Esophagus muscularis mucosa (tissue), 4 donors: ENCODE measurements at regions not wholly inside any gene's neighbourhood (a gene's known extent, or its start where the extent isn't known, plus 50 kb on each side); places are given as distances from the start of the nearest gene placed in this dataset.

Source experiments
- DNase-seq: peaks from one replicate; pipeline ENCODE4 v3.0.0-alpha.2; 2017; ENCODE audit errors: extremely low spot score
- H3K27ac ChIP-seq, 4 donors: fragments of 200-600 bp; sonication (generic); replicated peaks in 1 of 4; 1 replicate in 3 of 4; 2 replicates in 1 of 4; pipeline ENCODE4 v1.5.1; 2016 to 2019; ENCODE audit warnings: mild to moderate bottlenecking in 1 of 4
- H3K27me3 ChIP-seq, 4 donors: fragments of 200-600 bp; sonication (generic); one replicate each; pipeline versions ENCODE4 v1.5.1 to v1.6.0; 2016 to 2019
- H3K36me3 ChIP-seq, 4 donors: fragments of 200-600 bp; sonication (generic); one replicate each; pipeline ENCODE4 v1.5.1; 2016 to 2019
- H3K4me1 ChIP-seq, 4 donors: fragments of 200-600 bp; sonication (generic); one replicate each; pipeline ENCODE4 v1.5.1; 2016 to 2019
- H3K4me3 ChIP-seq, 4 donors: fragments of 200-600 bp; sonication (generic); 1 replicate in 2 of 4; 2 replicates in 2 of 4; pipeline ENCODE4 v1.5.1; 2016 to 2019; ENCODE audit warnings: mild to moderate bottlenecking in 4 of 4, moderate library complexity in 1 of 4
- H3K9me3 ChIP-seq, 4 donors: fragments of 200-600 bp; sonication (generic); 1 replicate in 3 of 4; 2 replicates in 1 of 4; pipeline ENCODE4 v1.5.1; 2016 to 2019
- EP300 ChIP-seq: sonication (generic); formaldehyde crosslinking; IDR thresholded peaks from one replicate; pipeline ENCODE4 v1.6.1; 2017; ENCODE audit warnings: antibody characterized with exemption
- POLR2A ChIP-seq: fragments of 450-650 bp; IDR thresholded peaks from one replicate; pipeline ENCODE4 v1.6.1; 2017; ENCODE audit warnings: antibody characterized with exemption, moderate library complexity, mild to moderate bottlenecking, low read depth
- POLR2AphosphoS5 ChIP-seq, 2 donors: sonication (generic); formaldehyde crosslinking; IDR thresholded peaks; one replicate each; pipeline ENCODE4 v1.6.1; 2017; ENCODE audit warnings: antibody characterized with exemption in 2 of 2
- WGBS: methylation state at CpG from one replicate; pipeline ENCODE4 v1.1.5; 2018; 5-methylcytosine and 5-hydroxymethylcytosine counted together
- intact Hi-C: fragments of 100-400 bp; cut with DNase I; formaldehyde crosslinking; loops from one replicate; pipeline ENCODE4 v1.15.1; 2023
- TF ChIP-seq, protein P1 (sequence below), 3 experiments: fragments of 200-600 bp in 2 of 3; fragments of 450-650 bp in 1 of 3; sonication (generic) in 2 of 3; IDR thresholded peaks; one replicate each; pipeline ENCODE4 v1.5.1; 2017 to 2019; ENCODE audit warnings: antibody characterized with exemption in 3 of 3, mild to moderate bottlenecking in 2 of 3, moderate library complexity in 1 of 3

DNA sequence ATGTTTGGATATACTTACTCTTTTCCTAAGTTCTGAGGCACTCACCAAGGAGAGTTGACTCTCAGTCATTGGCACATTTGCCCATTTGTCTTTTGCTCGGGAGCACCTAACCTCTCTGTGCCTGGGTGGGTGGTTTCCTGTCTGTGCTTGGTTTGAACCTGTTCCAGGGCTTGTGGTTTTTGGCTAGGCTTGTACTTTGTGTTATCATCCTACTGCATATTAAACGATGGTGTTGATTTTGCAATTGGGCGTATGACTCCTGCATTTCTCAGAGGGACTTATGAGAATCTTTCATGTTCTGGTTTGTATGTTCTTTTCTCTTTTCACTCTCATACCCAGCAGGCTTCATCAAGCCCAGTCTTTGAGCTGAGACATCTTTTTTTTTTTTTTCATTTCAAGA lies 161.7 kb downstream of the BTC start:
- intact Hi-C loops = no loop called here

DNA sequence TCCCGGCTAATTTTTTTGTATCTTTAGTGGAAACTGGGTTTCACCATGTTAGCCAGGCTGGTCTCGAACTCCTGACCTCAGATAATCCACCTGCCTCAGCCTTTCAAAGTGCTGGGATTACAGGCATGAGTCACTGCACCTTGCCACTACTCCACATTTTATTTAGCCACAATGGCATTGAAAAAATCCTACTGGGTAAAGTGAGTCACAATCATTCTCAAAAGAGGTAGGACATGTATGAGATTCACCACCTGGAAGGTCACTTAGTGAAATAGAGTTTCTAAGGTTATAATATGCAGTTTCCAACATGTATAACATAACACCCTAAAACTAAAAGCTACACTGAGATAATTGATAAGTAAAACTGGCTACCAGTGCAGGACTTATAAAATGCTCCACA lies 159.2 kb downstream of the BTC start:
- TF ChIP-seq POLR2AphosphoS5 (IDR thresholded peaks at IDR 0.05) (no peak), POLR2A (no peak), EP300 (no peak)
- TF ChIP-seq, protein P1, sequence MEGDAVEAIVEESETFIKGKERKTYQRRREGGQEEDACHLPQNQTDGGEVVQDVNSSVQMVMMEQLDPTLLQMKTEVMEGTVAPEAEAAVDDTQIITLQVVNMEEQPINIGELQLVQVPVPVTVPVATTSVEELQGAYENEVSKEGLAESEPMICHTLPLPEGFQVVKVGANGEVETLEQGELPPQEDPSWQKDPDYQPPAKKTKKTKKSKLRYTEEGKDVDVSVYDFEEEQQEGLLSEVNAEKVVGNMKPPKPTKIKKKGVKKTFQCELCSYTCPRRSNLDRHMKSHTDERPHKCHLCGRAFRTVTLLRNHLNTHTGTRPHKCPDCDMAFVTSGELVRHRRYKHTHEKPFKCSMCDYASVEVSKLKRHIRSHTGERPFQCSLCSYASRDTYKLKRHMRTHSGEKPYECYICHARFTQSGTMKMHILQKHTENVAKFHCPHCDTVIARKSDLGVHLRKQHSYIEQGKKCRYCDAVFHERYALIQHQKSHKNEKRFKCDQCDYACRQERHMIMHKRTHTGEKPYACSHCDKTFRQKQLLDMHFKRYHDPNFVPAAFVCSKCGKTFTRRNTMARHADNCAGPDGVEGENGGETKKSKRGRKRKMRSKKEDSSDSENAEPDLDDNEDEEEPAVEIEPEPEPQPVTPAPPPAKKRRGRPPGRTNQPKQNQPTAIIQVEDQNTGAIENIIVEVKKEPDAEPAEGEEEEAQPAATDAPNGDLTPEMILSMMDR (IDR thresholded peaks at IDR 0.05) = no peak
- Histone ChIP-seq H3K4me3 (no peak overlapping the region), H3K27ac (no peak overlapping the region), H3K36me3 (no peaks in the 10 kb centered on the region), H3K4me1 (peaks cover 0 to 8% (median 5%) of the 10 kb centered on the region in 4 donors), H3K27me3 (no peaks in the 10 kb centered on the region), H3K9me3 (no peaks in the 10 kb centered on the region)
- DNase-seq = no peak
- WGBS = 90% methylated on average over 2 of the region's 2 CpGs
- intact Hi-C loops = no loop called here

More for the DNA sequence above, 161.7 kb downstream of the BTC start:
- DNase-seq = no peak
- Histone ChIP-seq H3K27ac (no peak overlapping the region), H3K27me3 (no peaks in the 10 kb centered on the region), H3K9me3 (no peaks in the 10 kb centered on the region), H3K36me3 (no peaks in the 10 kb centered on the region), H3K4me1 (no peaks in the 10 kb centered on the region), H3K4me3 (no peak overlapping the region)
- TF ChIP-seq POLR2A (no peak), EP300 (no peak), POLR2AphosphoS5 (IDR thresholded peaks at IDR 0.05) (no peak)
- TF ChIP-seq, protein P1 (IDR thresholded peaks at IDR 0.05) = no peak
- WGBS = 29% methylated on average over 3 of the region's 3 CpGs

DNA sequence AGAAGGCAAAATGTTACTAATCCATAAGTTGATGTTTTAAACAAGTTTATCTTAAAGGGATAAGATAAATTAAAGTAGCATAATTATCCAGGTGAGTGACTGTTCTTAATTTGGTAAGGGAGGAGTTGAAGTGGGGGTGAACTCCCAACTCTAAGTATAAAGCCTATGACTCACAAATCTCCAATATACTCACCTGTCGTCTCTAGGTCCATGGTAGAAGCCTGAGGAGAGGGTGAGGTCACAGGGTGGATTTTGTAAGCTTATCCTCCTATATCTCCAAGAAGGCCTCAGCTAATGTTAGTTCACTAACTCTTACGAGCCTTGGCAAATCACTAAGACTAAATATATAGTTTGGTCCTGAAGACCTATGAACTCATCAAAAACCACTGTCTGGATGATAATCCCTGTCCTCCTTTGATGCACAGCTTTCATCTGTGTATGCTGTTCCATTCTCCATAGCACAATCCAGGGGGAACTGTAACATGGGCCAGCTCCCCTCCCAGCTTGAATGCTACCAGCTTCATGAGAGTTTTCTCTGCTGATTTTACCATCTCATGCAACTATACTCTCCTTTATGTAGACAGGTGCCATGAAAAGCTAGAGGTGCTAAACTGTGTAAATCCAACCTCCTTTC lies 158.7 kb downstream of the BTC start:
- WGBS = 93% methylated on average over 2 of the region's 2 CpGs
- no peak for DNase-seq
- H3K27me3 ChIP-seq = no peaks in the 10 kb centered on the region
- H3K36me3 ChIP-seq = no peaks in the 10 kb centered on the region
- no peak overlapping the region for H3K4me3 ChIP-seq
- TF ChIP-seq POLR2A (no peak), EP300 (no peak), POLR2AphosphoS5 (IDR thresholded peaks at IDR 0.05) (no peak)
- TF ChIP-seq, protein P1 (IDR thresholded peaks at IDR 0.05) = no peak
- H3K27ac ChIP-seq = no peak overlapping the region
- peaks cover 0 to 13% (median 11%) of the 10 kb centered on the region in 4 donors for H3K4me1 ChIP-seq
- intact Hi-C loops = no loop called here
- no peaks in the 10 kb centered on the region for H3K9me3 ChIP-seq

DNA sequence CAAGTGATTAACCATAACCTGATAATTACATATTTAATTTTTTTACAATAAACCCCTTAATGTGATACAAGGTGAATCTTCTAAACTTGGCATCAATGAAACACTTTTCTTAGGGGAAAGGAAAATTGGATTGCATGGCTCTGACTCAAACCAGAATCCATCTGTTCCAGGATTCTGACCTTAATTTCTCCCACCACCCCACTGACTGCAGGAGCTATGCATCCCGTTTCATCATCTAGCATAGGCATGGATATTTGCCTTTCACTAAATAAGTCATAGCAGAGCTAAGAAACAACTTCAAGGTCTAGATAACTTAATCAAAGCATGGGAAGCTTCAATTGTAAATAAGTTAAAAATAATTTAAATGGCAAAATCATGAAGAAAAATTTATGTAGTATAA lies 156.3 kb downstream of the BTC start:
- H3K9me3 ChIP-seq = no peaks in the 10 kb centered on the region
- no peak for DNase-seq
- H3K4me3 ChIP-seq = no peak overlapping the region
- H3K4me1 ChIP-seq = peaks cover 0 to 20% (median 13%) of the 10 kb centered on the region in 4 donors
- TF ChIP-seq POLR2AphosphoS5 (IDR thresholded peaks at IDR 0.05) (no peak), POLR2A (no peak), EP300 (no peak)
- TF ChIP-seq, protein P1 (IDR thresholded peaks at IDR 0.05) = no peak
- no peaks in the 10 kb centered on the region for H3K27me3 ChIP-seq
- H3K36me3 ChIP-seq = no peaks in the 10 kb centered on the region
- WGBS = 78% methylated on average over 1 of the region's 1 CpG
- no peak overlapping the region for H3K27ac ChIP-seq
- intact Hi-C loops = no loop called here

DNA sequence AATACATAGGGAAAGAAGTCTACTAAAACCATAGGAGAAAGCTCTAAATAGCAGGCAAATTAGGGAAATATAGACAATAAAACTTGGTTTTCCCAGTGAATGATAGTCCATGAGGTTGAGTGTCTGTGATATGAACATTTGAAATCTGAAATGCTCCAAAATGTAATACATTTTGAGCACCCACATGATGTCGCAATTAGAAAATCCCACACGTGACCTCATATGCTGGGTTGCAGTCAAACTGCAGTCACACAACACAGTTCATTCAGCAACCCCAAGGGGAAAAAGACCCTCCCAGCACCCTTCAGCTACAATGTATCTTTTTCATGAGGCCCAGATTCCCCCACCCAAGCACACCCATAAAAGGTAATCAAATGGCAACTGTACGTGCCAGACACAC lies 155.6 kb downstream of the BTC start:
- Histone ChIP-seq H3K27ac (no peak overlapping the region), H3K4me1 (peaks cover 0 to 20% (median 13%) of the 10 kb centered on the region in 4 donors), H3K4me3 (no peak overlapping the region), H3K36me3 (no peaks in the 10 kb centered on the region), H3K9me3 (no peaks in the 10 kb centered on the region), H3K27me3 (no peaks in the 10 kb centered on the region)
- no peak for TF ChIP-seq EP300
- no peak for TF ChIP-seq POLR2AphosphoS5 (IDR thresholded peaks at IDR 0.05)
- TF ChIP-seq, protein P1 (IDR thresholded peaks at IDR 0.05) = no peak
- no peak for TF ChIP-seq POLR2A
- intact Hi-C loops = no loop called here
- WGBS = 69% methylated on average over 3 of the region's 3 CpGs
- no peak for DNase-seq
